HUES6 (cell line): ENCODE measurements at regions not wholly inside any gene's neighbourhood (a gene's known extent, or its start where the extent isn't known, plus 50 kb on each side); places are given as distances from the start of the nearest gene placed in this dataset.
"Not testable (repeated sequence)": the region's sequence is repeated elsewhere in the genome, so short reads cannot be mapped to it uniquely, and the experiment has no call there.

Source experiments
- H3K27ac ChIP-seq: 2 replicates; pipeline ENCODE4 v1.7.0; 2013; ENCODE audit warnings: low read depth, mild to moderate bottlenecking, low read length, inconsistent platforms
- H3K27me3 ChIP-seq: 2 replicates; pipeline ENCODE4 v1.6.1; 2013; ENCODE audit warnings: low read length; ENCODE audit not compliant: control insufficient read depth, insufficient read depth
- H3K36me3 ChIP-seq: 2 replicates; pipeline ENCODE4 v1.6.1; 2013; ENCODE audit warnings: low read length; ENCODE audit not compliant: control insufficient read depth, insufficient read depth
- H3K4me1 ChIP-seq: 2 replicates; pipeline ENCODE4 v1.6.1; 2013; ENCODE audit warnings: low read length; ENCODE audit not compliant: control insufficient read depth, insufficient read depth
- H3K4me3 ChIP-seq: 2 replicates; pipeline ENCODE4 v1.5.1; 2013; ENCODE audit warnings: low read depth, low read length
- H3K9ac ChIP-seq: one replicate; pipeline ENCODE4 v1.6.1; 2013; ENCODE audit warnings: mild to moderate bottlenecking, low read length
- H3K9me3 ChIP-seq: 2 replicates; pipeline ENCODE4 v1.6.1; 2013; ENCODE audit warnings: low read depth, low read length; ENCODE audit not compliant: control insufficient read depth, insufficient read depth

- no peaks in the 10 kb centered on the region for H3K36me3 ChIP-seq
- no peak overlapping the region for H3K27ac ChIP-seq
- no peaks in the 10 kb centered on the region for H3K4me1 ChIP-seq
- no peaks in the 10 kb centered on the region for H3K9me3 ChIP-seq
- no peak overlapping the region for H3K9ac ChIP-seq
- H3K27me3 ChIP-seq, result no peaks in the 10 kb centered on the region
- H3K4me3 ChIP-seq, result no peak overlapping the region
Observed at GRCh38 chr7:106731187-106731586, 70.2 kb upstream of the CCDC71L start.

GRCh38 chr7:106731646-106732444, 70.9 kb upstream of the CCDC71L start:
- H3K9ac ChIP-seq, result no peak overlapping the region
- peaks cover 3% of the 10 kb centered on the region; the same call in 1 of the 2 replicates for H3K4me1 ChIP-seq
- no peak overlapping the region for H3K27ac ChIP-seq
- no peaks in the 10 kb centered on the region for H3K9me3 ChIP-seq
- no peaks in the 10 kb centered on the region for H3K27me3 ChIP-seq
- H3K36me3 ChIP-seq, result no peaks in the 10 kb centered on the region
- no peak overlapping the region for H3K4me3 ChIP-seq

DNA sequence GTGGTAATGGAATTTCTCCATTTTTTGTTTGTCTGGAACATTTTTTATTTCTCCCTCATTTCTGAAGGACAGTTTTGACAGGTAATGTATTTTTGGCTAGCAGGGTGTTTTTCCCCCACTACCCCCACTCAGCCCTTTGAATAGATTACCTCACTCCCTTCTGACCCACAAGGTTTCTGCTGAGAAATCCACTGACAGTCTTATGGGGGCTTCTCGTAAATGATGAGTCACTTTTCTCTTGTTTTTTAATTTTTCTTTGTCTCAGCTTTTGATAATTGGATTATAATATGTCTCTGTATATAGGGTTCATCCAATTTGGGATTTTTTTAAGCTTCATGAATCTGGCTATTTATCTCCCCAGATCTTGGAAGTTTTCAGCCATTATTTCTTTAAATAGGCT, 74.7 kb upstream of the CCDC71L start:
- no peak overlapping the region for H3K9ac ChIP-seq
- H3K27me3 ChIP-seq, result no peaks in the 10 kb centered on the region
- peaks cover 6% of the 10 kb centered on the region; the same call in 1 of the 2 replicates for H3K4me1 ChIP-seq
- no peak overlapping the region for H3K4me3 ChIP-seq
- H3K9me3 ChIP-seq, result no peaks in the 10 kb centered on the region
- no peak overlapping the region for H3K27ac ChIP-seq
- H3K36me3 ChIP-seq, result no peaks in the 10 kb centered on the region

DNA sequence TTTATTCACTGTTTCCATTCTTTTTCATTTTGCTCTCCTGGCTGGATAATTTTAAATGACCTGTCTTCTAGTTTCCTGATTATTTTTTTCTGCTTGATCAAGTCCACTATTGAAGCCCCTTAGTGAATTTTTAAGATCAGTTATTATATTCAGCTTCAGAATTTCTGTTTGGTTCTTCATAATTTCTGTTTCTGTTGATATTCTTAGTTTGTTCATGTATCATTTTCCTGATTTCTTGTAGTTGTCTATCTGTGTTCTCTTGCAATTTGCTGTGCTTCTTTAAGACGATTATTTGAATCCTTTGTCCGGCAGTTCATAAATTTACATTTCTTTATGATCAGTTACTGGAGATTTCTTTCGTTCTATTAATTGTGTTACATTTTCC, 75.2 kb upstream of the CCDC71L start:
- no peaks in the 10 kb centered on the region for H3K36me3 ChIP-seq

DNA sequence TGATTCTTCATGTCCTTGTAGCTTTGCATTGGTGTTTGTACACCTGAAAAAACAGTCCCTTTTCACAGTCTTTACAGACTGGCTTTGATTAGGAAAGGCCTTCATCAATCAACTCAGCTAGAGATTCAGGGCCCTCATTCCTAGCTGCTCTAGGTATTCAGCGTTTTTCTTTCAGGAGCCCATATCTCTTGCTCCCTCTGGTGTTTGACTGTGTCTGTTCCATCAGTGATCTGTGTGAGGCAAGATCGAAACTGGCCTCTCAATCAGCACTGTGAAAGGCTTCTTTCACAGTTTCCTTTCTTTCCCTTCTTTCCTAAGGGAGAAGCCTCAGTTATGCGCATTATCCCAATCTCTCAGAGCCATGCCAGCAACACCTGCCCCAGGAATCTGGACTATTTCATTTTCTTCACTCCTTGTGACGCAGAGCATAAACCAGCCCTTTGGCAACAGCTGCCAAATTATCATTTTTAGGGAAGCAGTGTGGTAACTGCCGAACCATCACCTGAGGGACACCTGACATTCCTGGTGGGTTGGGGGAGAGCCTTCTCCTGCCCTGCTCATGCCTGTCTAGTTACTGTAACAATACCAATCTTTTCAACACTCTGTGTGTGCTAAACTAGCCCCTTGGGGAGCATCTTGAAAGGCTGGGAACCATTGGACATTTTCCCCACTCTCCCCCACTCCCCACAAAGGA, 75.7 kb upstream of the CCDC71L start:
- H3K27ac ChIP-seq, result no peak overlapping the region
- no peak overlapping the region for H3K9ac ChIP-seq
- H3K4me3 ChIP-seq, result no peak overlapping the region

More for the DNA sequence above, 75.2 kb upstream of the CCDC71L start:
- Histone ChIP-seq H3K27me3 (no peaks in the 10 kb centered on the region), H3K4me1 (peaks cover 6% of the 10 kb centered on the region; the same call in 1 of the 2 replicates), H3K27ac (no peak overlapping the region), H3K9ac (no peak overlapping the region), H3K4me3 (no peak overlapping the region), H3K9me3 (no peaks in the 10 kb centered on the region)

DNA sequence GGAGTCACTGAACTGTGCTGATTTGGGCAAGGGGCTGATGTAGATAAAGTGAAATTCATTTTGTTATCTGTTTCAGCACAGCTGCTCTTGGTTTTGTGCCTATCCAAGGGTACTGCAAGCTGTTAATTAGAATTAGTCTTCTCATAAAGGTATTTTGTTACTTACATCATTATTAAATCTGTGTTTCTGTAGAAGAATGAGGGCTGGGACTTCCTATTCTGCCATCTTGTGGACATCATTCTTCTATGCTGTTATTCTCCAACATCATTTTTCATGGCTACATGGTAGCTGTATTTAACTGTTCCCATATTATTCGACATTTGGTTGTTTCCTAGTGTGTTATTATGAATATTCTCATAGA, 76.2 kb upstream of the CCDC71L start:
- Histone ChIP-seq H3K4me3 (no peak overlapping the region), H3K36me3 (no peaks in the 10 kb centered on the region), H3K4me1 (peaks cover 6% of the 10 kb centered on the region; the same call in 1 of the 2 replicates), H3K27me3 (no peaks in the 10 kb centered on the region), H3K27ac (no peak overlapping the region), H3K9me3 (no peaks in the 10 kb centered on the region), H3K9ac (no peak overlapping the region)

More for the DNA sequence above, 75.7 kb upstream of the CCDC71L start:
- Histone ChIP-seq H3K9me3 (no peaks in the 10 kb centered on the region), H3K4me1 (peaks cover 6% of the 10 kb centered on the region; the same call in 1 of the 2 replicates), H3K36me3 (no peaks in the 10 kb centered on the region), H3K27me3 (no peaks in the 10 kb centered on the region)

GRCh38 chr7:106740806-106741205, 79.8 kb upstream of the CCDC71L start:
- Histone ChIP-seq H3K27me3 (no peaks in the 10 kb centered on the region), H3K9ac (no peak overlapping the region), H3K4me1 (peaks cover 10% of the 10 kb centered on the region), H3K9me3 (no peaks in the 10 kb centered on the region), H3K27ac (no peak overlapping the region), H3K36me3 (no peaks in the 10 kb centered on the region), H3K4me3 (no peak overlapping the region)

DNA sequence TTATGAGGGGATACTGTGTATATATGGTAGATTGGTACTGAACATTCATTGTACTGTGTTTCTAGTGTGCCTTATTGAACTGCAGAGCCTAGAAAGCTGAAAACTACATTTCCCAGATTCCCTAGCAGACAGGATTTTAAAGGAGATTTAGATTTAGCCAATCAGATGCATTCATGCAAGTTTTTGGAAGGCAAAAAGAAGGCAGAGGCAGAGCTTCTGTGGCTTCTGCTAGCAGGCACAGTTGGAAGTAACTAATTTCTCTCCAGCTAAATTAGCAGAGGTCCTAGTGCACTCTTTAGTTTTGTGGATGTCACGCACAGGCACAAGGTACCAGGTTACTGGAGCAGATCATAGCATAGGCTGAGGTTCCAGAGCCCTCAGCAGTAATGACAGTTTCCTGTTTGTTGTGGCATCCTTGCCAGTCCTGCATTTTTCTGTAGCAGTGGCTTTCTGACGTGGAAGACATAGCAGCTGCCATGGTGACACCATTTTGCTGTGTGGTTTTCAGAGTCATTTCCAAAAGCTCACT, 83.7 kb upstream of the CCDC71L start:
- Histone ChIP-seq H3K27me3 (no peaks in the 10 kb centered on the region), H3K4me1 (peaks cover 5% of the 10 kb centered on the region; the same call in 1 of the 2 replicates), H3K27ac (no peak overlapping the region), H3K36me3 (no peaks in the 10 kb centered on the region), H3K4me3 (no peak overlapping the region), H3K9me3 (no peaks in the 10 kb centered on the region), H3K9ac (no peak overlapping the region)

DNA sequence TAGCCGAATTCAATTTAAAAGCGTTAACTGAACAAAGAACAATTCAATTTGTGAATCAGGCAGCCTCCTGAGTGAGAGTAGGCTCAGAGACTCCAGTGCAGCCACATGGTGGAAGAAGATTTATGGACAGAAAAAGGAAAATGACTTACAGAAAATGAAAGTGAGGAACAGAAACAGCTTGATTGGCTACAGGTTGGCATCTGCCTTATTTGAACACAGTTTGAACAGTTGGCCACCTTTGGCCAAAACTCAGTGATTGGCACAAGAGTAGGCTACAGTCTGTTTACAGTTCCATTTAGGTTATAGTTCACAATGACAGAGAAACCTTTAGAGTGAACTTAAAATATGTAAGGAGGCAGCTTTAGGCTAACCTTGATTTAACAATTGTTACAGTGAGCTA, 86.3 kb upstream of the CCDC71L start:
- not testable (repeated sequence) for H3K27me3 ChIP-seq, H3K4me1 ChIP-seq, H3K9me3 ChIP-seq, H3K4me3 ChIP-seq, H3K9ac ChIP-seq, H3K36me3 ChIP-seq, H3K27ac ChIP-seq

DNA sequence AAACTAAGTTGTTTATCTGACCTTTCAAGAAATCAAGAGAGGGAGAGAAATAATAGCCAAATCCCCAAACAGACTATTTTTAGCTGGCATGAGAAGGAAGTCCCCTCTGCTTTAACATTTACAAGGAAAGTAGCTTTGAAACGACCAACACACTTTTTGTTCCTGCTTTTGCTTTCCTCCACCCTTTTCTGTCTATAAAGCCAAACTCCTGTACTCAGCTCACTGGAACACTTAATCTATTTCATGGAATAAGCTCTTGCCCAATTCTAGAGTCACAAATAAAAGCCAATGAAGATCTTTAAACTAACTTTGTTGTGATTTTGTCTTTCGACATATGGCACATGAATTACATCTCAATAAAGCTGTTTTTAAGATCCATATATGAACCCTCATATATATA, 86.8 kb upstream of the CCDC71L start:
- Histone ChIP-seq H3K4me3 (no peak overlapping the region), H3K4me1 (peaks cover 5% of the 10 kb centered on the region; the same call in 1 of the 2 replicates), H3K36me3 (no peaks in the 10 kb centered on the region), H3K27ac (no peak overlapping the region), H3K9me3 (no peaks in the 10 kb centered on the region), H3K27me3 (no peaks in the 10 kb centered on the region), H3K9ac (no peak overlapping the region)

DNA sequence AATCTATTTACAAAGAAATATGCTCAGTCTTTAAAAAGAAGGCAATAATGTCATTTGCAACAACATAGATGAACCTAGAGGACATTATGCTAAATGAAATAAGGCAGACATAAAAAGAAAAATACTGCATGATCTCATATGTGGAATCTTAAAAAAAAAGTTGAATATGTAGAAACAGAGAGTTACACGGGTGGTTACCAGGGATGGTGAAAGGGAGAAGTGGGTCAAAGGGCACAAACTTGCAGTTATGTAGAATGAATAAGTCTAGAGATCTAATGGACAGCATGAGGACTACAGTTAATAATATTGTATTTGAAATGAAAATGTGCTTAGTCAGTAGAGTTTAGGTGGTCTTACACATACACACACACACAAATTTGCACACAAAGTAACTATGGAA, 88.2 kb upstream of the CCDC71L start:
- Histone ChIP-seq H3K9me3 (0 out of 2 replicates have a peak, but pooled peaks cover 2% of the 10 kb centered on the region), H3K27me3 (no peaks in the 10 kb centered on the region), H3K4me1 (peaks cover 5% of the 10 kb centered on the region; the same call in 1 of the 2 replicates), H3K36me3 (no peaks in the 10 kb centered on the region), H3K9ac (no peak overlapping the region), H3K4me3 (no peak overlapping the region), H3K27ac (no peak overlapping the region)
